ENCODE measurements at regions not wholly inside any gene's neighbourhood (a gene's known extent, or its start where the extent isn't known, plus 50 kb on each side); places are given as distances from the start of the nearest gene placed in this dataset.

DNA sequence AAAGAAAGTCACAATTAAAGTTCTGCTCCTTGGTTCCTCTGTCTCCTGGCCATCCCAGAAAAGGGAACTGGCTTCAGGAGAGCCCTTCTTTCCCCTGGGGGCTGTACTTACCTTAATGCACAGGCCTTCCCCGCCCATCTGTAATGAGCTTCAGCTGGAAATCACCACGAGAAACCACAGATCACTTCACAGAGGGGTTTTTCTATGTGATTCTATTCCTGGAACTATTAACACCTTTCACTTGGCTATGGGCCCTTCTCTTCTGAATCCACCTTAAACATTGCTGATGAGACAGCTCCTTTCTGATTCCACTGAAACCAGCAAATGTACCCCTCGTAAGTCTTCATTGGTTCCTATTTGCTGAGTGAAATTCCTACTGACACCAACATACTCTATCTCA lies 80.7 kb downstream of the FOXF2 start:
- TF ChIP-seq, protein P1, sequence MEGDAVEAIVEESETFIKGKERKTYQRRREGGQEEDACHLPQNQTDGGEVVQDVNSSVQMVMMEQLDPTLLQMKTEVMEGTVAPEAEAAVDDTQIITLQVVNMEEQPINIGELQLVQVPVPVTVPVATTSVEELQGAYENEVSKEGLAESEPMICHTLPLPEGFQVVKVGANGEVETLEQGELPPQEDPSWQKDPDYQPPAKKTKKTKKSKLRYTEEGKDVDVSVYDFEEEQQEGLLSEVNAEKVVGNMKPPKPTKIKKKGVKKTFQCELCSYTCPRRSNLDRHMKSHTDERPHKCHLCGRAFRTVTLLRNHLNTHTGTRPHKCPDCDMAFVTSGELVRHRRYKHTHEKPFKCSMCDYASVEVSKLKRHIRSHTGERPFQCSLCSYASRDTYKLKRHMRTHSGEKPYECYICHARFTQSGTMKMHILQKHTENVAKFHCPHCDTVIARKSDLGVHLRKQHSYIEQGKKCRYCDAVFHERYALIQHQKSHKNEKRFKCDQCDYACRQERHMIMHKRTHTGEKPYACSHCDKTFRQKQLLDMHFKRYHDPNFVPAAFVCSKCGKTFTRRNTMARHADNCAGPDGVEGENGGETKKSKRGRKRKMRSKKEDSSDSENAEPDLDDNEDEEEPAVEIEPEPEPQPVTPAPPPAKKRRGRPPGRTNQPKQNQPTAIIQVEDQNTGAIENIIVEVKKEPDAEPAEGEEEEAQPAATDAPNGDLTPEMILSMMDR (conservative IDR thresholded peaks at IDR 0.05; ENCODE audit: low read length): no peak
- TF ChIP-seq EZH2phosphoT487 (IDR thresholded peaks at IDR 0.05; ENCODE audit: borderline replicate concordance, low read depth, low read length): no peak
